Right lung (tissue), 2 donors: ENCODE measurements at regions not wholly inside any gene's neighbourhood (a gene's known extent, or its start where the extent isn't known, plus 50 kb on each side); places are given as distances from the start of the nearest gene placed in this dataset.
A peak's percentile ranks its signal among the peaks of the same experiment; 100 is the strongest.
"Not testable (repeated sequence)": the region's sequence is repeated elsewhere in the genome, so short reads cannot be mapped to it uniquely, and the experiment has no call there.

Experiments used
- DNase-seq, 2 donors: peaks; one replicate each; pipeline ENCODE4 v3.0.0-alpha.2; 2013

GRCh38 chr4:24003496-24003895 is 113.6 kb upstream of the PPARGC1A start:
- no peak for DNase-seq

DNA sequence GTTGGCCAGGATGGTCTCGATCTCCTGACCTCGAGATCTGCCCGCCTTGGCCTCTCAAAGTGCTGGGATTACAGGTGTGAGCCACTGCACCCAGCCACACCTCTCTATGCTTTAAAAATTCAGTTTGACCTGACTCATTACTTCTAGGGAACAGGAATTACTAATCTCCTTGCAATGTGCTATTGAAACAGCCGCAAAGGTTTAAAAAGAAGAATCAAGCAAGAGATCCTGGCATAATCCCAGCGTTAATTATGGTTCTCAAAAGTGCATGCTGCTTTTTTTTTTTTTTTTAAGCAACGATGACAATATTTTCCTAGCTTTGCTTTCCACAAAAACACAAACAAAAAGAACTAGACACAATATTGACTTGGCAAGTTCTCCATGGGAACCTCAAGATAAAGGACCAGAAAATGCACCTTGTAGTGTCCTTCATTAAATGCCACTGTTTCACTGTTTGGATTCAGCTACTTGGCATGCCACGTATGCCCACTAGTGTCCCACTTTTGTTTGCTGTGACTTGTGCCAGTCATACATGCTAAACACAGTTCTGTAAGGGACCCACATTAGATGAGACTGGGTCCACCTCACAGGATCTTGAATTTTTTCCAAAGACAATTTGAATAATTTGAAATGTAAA is 112.6 kb upstream of the PPARGC1A start:
- no peak for DNase-seq

GRCh38 chr4:24001486-24002329 is 111.9 kb upstream of the PPARGC1A start:
- DNase-seq: no peak

DNA sequence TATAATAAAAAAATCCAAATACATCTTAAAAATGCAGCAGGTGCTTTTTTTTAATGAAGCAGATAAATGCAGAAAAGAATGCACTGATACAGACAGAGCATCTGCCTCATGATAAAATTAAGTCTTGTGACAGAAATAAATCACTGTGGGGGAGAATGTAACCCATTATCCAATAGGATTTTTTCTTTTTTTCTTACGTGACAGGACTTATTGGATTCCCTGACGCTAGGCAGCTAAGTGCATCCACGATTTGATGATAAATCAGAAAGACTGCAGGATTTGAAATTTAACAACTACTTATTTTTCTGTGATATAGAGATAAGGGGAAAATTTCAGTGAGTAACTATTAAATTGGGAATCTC is 110.6 kb upstream of the PPARGC1A start:
- no peak for DNase-seq

DNA sequence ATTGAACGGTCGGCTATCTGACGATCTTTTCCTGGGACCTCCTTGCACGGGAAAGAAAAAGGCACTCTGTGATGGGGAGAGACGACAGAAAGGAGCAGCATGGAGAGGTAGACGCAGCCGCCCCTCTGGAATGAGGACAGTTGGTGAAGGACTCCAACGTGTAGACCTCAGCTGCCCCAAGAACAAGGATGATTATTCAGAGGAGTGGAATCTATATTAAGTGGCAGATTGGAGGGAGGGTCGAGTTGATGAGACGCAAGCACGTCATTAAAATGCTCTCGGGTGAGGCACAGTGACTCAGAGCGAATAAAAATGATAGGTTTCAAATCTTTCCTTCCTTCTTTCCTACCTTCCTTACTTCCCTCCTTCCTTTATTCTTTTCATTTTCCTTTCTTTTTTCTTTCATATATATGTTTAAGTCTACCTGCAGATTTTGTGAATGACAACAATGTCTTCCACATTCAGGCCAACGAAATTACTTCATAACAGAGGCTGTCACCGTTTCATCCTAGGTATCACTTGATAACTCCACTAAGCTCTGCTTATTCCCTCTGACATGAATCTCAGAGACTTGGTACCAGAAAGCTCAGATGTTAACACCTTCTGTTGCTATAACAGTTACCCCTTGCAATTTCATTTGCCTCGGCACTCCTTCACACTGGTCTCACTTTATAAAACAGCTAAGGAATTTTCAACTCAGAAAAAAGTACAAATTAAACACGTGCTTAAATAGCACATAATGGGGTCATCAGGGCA is 110.0 kb upstream of the PPARGC1A start:
- DNase-seq: no peak

GRCh38 chr4:23993373-23993772 is 103.5 kb upstream of the PPARGC1A start:
- no peak for DNase-seq

- DNase-seq: no peak
Measured at GRCh38 chr4:23991444-23991843, 101.6 kb upstream of the PPARGC1A start.

DNA sequence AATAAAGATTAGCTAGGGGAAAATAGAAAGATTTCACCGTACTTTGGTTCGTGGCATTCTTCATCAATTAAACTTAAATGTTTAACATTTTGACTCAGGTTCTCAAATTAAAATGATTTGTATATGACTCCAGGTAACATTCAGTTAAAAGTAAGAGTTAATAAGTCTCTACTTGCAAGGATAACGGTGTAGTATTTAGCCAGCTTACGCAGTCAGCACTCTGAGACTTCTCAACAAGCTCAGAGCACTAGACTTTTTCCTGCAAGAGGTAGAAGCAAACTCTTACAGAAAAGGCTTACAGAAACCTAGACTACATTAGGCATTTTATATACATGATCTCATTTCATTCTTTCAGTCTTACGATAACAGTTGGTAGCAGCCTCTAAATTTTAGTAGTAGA is 96.4 kb upstream of the PPARGC1A start:
- DNase-seq: no peak

DNA sequence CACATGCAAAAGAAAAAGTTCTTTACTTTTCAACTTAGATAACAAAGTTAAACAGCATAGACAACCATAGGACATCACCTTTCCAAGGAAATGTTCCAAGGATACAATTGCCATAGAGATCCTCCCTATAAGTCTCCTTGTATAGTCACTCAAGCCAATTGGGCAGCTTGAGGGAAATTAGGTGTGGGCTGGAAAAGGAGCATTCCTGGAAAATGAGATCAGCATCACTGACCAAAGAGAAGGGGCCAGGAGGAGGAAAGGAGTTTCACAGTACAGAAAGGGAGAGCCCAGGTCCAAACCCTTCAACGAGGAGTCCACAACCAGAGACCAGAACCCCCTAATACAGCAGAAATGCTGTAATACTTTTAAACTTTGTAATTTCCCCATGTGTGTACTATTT is 91.5 kb upstream of the PPARGC1A start:
- DNase-seq: no peak

- no peak for DNase-seq
Measured at GRCh38 chr4:23979534-23979933, 89.7 kb upstream of the PPARGC1A start.

GRCh38 chr4:23978002-23978401 is 88.2 kb upstream of the PPARGC1A start:
- no peak for DNase-seq

DNA sequence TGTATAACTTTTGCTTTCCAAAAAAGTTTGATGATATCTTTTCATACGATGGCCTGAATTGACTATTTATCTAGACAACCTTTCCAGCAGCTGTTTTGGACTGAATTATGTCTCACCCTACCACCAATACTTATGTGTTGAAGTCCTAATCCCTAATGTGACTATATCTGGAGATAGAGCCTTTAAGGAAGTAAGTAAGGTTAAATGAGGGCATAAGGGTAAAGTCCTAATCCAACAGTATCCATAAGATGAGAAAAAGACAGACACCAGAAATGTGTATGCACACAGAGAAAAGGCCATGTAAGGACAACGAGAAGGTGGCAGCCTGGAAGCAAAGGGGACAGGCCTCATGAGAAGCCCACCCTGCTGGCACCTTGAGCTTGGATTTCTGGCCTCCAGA is 86.6 kb upstream of the PPARGC1A start:
- DNase-seq: no peak

DNA sequence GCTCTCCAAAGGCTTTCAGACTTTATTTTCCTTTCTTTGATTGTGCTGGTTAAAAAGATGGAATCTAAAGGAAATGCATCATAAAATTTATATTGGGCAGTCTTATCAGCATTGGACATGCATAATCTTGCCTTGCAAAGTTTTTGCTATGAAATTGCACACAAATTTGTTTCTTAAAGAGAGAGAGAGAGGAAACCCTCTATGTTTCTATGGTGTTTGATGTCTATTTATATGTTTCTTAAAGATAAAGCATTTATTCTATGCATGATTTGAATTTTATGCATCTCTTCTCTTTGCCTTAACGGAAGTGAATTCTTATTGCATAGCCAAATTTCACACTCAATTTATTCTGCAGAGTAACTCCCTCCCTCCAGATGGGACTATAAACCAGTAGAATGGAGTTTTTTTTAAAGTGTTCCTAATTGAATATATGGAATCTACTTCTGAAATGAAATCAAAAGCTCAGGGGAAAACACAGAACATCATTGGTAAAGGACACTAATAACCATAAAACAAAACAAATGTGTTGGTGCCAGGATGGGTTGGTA is 83.5 kb upstream of the PPARGC1A start:
- DNase-seq: peak; percentile 49 to 60

DNA sequence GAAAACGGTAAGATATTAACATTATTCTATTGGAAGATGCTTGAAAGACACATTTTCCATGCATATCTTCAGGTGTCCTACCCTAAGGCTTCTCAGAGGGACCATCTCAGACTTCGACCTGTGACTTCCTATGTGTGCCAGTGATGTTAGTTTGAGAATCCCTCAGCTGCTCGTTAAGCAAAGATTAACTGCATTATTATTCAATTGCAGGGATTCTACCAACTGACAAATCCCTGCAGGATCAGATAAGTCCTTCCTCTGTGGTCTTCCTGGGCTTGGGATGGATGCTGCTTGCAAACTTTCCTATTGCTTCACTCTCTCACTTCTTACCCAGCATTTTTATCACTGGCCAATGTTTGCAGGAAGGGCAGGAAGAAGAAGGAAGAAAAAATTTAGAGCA is 83.0 kb upstream of the PPARGC1A start:
- no peak for DNase-seq

DNA sequence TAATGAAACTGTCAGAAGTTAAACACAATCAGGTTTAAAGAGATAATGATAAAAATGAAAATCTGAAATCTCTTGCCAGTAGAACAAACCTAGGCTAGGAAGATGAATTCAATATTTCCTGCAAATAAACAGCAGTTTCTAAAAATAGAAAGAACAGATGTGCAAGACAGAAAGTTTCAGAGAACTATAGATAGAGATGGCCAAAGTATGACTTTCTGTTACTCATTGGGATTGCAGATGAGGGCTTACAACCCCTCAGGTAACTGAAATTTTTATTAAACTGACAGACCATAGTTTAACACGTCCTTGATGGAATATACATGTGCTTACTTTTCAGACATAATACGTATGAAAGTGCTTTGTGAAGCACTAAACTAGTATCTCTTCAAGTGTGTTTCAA is 82.3 kb upstream of the PPARGC1A start:
- no peak for DNase-seq

GRCh38 chr4:23970201-23970850 is 80.5 kb upstream of the PPARGC1A start:
- peak in 1 of 2 donors; percentile 48 for DNase-seq

DNA sequence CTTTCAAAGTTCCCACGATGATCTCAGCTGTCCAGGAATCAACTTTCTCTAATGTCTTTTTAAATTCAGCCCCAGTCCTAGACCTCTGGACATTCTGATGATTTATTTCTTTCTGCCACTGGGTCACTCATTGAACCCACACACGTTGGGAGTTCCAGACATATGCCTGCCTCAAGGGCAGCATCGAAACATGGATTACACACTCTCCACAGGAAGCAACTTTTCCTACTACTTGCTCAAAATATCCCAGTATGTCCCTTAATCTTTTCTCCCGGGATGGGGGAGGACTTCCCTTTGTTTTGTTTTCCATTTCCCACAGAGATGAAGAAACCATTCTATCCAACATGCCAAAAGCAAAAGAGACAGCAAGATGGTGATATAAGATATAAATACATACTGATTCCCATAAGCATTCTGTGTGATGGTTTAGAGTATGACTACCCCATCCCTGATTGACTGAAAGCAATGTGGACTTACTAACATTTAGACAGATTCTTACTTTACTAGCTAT is 79.8 kb upstream of the PPARGC1A start:
- no peak for DNase-seq

GRCh38 chr4:23967281-23967680 is 77.4 kb upstream of the PPARGC1A start:
- no peak for DNase-seq

- DNase-seq: no peak
Measured at GRCh38 chr4:23966725-23967124, 76.9 kb upstream of the PPARGC1A start.

DNA sequence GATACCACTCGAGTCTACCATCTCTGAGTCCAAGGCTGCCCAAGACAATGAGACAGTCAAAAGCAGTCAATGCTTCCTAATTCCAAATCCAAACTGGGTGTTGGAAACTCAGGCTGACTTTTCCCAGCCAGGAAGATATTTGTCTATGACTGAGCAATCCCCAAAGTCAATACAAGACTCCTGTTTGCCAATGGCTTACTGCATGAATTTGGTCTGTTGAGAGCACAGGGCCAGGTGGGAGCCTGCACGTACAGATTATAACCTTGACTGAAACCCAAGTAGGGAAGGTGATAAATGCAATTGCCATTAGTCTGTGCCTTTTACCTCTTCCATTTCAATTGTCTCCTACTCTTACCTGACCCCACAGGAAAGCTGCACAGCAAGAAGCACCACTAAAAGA is 72.6 kb upstream of the PPARGC1A start:
- DNase-seq: no peak

DNA sequence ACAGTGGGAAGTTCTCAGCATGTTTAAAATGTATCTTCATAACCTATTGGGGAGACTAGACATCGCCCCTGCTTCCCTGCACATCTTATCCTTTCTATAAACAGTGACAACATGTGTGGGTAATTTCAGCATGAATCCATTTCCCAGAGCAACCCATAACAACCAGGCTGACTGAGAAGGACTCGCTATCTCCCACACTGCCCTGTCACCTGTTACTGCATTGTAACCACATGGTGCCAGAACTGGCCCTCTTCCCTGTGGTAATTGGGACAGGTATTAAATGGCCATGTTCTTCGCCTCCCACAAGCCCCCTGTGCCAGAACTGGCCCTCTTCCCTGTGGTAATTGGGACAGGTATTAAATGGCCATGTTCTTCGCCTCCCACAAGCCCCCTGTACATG is 71.5 kb upstream of the PPARGC1A start:
- not testable (repeated sequence) for DNase-seq
